H9 (cell line): ENCODE measurements at regions not wholly inside any gene's neighbourhood (a gene's known extent, or its start where the extent isn't known, plus 50 kb on each side); places are given as distances from the start of the nearest gene placed in this dataset.

Experiments
- DNase-seq: peaks from one replicate; pipeline ENCODE4 v3.0.0-alpha.2; 2017
- H2AFZ ChIP-seq: one replicate; pipeline ENCODE4 v1.6.1; 2013; ENCODE audit warnings: mild to moderate bottlenecking, low read length, control low read depth, moderate library complexity
- H2AK5ac ChIP-seq: 2 replicates; pipeline ENCODE4 v1.6.1; 2013; ENCODE audit warnings: low read length, control low read depth, mixed read lengths; ENCODE audit not compliant: insufficient read length
- H2BK120ac ChIP-seq: one replicate; pipeline ENCODE4 v1.6.1; 2013; ENCODE audit warnings: low read depth, mild to moderate bottlenecking, low read length, control low read depth, inconsistent platforms; ENCODE audit not compliant: poor library complexity, severe bottlenecking
- H2BK12ac ChIP-seq: 2 replicates; pipeline ENCODE4 v1.6.1; 2013; ENCODE audit warnings: low read length, control low read depth, mixed read lengths, low read depth; ENCODE audit not compliant: insufficient read length
- H2BK15ac ChIP-seq: 2 replicates; pipeline ENCODE4 v1.6.1; 2013; ENCODE audit warnings: low read depth, low read length, control low read depth
- H2BK20ac ChIP-seq: one replicate; pipeline ENCODE4 v1.6.1; 2013; ENCODE audit warnings: low read depth, mild to moderate bottlenecking, low read length, control low read depth, inconsistent platforms; ENCODE audit not compliant: poor library complexity, severe bottlenecking
- H2BK5ac ChIP-seq: 2 replicates; pipeline ENCODE4 v1.6.1; 2013; ENCODE audit warnings: low read length, control low read depth, mixed read lengths; ENCODE audit not compliant: insufficient read length
- H3K14ac ChIP-seq: 2 replicates; pipeline ENCODE4 v1.6.1; 2013; ENCODE audit warnings: low read length, control low read depth; ENCODE audit not compliant: insufficient read depth
- H3K18ac ChIP-seq: 2 replicates; pipeline ENCODE4 v1.6.1; 2013; ENCODE audit warnings: low read depth, mild to moderate bottlenecking, mixed read lengths, low read length, control low read depth; ENCODE audit not compliant: insufficient read length
- H3K23ac ChIP-seq: 2 replicates; pipeline ENCODE4 v1.6.1; 2013; ENCODE audit warnings: low read length, control low read depth, mixed read lengths, low read depth; ENCODE audit not compliant: insufficient read length
- H3K23me2 ChIP-seq: 2 replicates; pipeline ENCODE4 v1.6.1; 2013; ENCODE audit warnings: low read depth, mild to moderate bottlenecking, mixed read lengths, low read length, control low read depth; ENCODE audit not compliant: insufficient read length, poor library complexity, severe bottlenecking
- H3K27ac ChIP-seq: 2 replicates; pipeline ENCODE4 v1.5.1; 2013; ENCODE audit warnings: low read length, control low read depth, mixed read lengths, low read depth; ENCODE audit not compliant: insufficient read length
- H3K27me3 ChIP-seq: 2 replicates; pipeline ENCODE4 v1.6.1; 2013; ENCODE audit warnings: low read length, control low read depth, inconsistent platforms; ENCODE audit not compliant: insufficient read depth
- H3K4ac ChIP-seq: 2 replicates; pipeline ENCODE4 v1.6.1; 2013; ENCODE audit warnings: low read depth, mild to moderate bottlenecking, control low read depth, inconsistent platforms, low read length, moderate library complexity
- H3K4me1 ChIP-seq: 2 replicates; pipeline ENCODE4 v1.6.1; 2013; ENCODE audit warnings: low read length, control low read depth, inconsistent platforms; ENCODE audit not compliant: insufficient read depth
- H3K4me2 ChIP-seq: 2 replicates; pipeline ENCODE4 v1.6.1; 2013; ENCODE audit warnings: low read length, control low read depth, mixed read lengths; ENCODE audit not compliant: insufficient read length, insufficient read depth
- H3K56ac ChIP-seq: 2 replicates; pipeline ENCODE4 v1.6.1; 2013; ENCODE audit warnings: low read depth, mild to moderate bottlenecking, mixed read lengths, low read length, control low read depth; ENCODE audit not compliant: insufficient read length
- H3K79me1 ChIP-seq: 2 replicates; pipeline ENCODE4 v1.6.1; 2013; ENCODE audit warnings: low read depth, mild to moderate bottlenecking, moderate library complexity, low read length, control low read depth, inconsistent platforms; ENCODE audit not compliant: insufficient read depth, poor library complexity, severe bottlenecking
- H3K79me2 ChIP-seq: 2 replicates; pipeline ENCODE4 v1.6.1; 2013; ENCODE audit warnings: low read length, control low read depth, inconsistent platforms; ENCODE audit not compliant: insufficient read depth
- H3K9ac ChIP-seq: 2 replicates; pipeline ENCODE4 v1.6.1; 2013; ENCODE audit warnings: low read length, control low read depth, mixed read lengths; ENCODE audit not compliant: insufficient read length; ENCODE audit errors: extremely low read depth
- H3K9me3 ChIP-seq: one replicate; pipeline ENCODE4 v1.6.1; 2013; ENCODE audit warnings: low read depth, low read length, inconsistent platforms; ENCODE audit not compliant: control insufficient read depth
- H3T11ph ChIP-seq: one replicate; pipeline ENCODE4 v1.6.1; 2013; ENCODE audit warnings: mild to moderate bottlenecking, low read length, control low read depth, inconsistent platforms
- H4K20me1 ChIP-seq: one replicate; pipeline ENCODE4 v1.6.1; 2013; ENCODE audit not compliant: control insufficient read depth, insufficient read length, insufficient read depth
- H4K5ac ChIP-seq: 2 replicates; pipeline ENCODE4 v1.6.1; 2013; ENCODE audit warnings: low read depth, mild to moderate bottlenecking, mixed read lengths, low read length, control low read depth; ENCODE audit not compliant: insufficient read length
- H4K8ac ChIP-seq: replicated peaks from 2 replicates; pipeline ENCODE4 v1.6.1; 2013; ENCODE audit warnings: low read length, control low read depth, mixed read lengths, low read depth; ENCODE audit not compliant: insufficient read length
- H4K91ac ChIP-seq: 2 replicates; pipeline ENCODE4 v1.6.1; 2013; ENCODE audit warnings: low read depth, mild to moderate bottlenecking, moderate library complexity, mixed read lengths, low read length, control low read depth; ENCODE audit not compliant: insufficient read length
- H3K27ac Mint-ChIP-seq, 3 experiments: 2 replicates in 2 of 3; 3 replicates in 1 of 3; pipeline ENCODE4 v1.8.0; 2020 to 2021; ENCODE audit warnings: mixed read lengths in 3 of 3, mild to moderate bottlenecking in 1 of 3, moderate library complexity in 1 of 3
- H3K27me3 Mint-ChIP-seq: 2 replicates; pipeline ENCODE4 v1.8.0; 2021; ENCODE audit warnings: low read depth, mild to moderate bottlenecking, moderate library complexity, mixed read lengths
- H3K36me3 Mint-ChIP-seq, 3 experiments: 2 replicates in 2 of 3; 3 replicates in 1 of 3; pipeline ENCODE4 v1.8.0; 2020 to 2021; ENCODE audit warnings: low read depth in 3 of 3, mixed read lengths in 3 of 3; ENCODE audit not compliant: insufficient read depth in 1 of 3
- H3K4me1 Mint-ChIP-seq, 2 experiments: 2 replicates each; pipeline ENCODE4 v1.8.0; 2020; ENCODE audit warnings: mixed read lengths in 2 of 2
- H3K4me3 Mint-ChIP-seq, 2 experiments: 2 replicates in 1 of 2; 3 replicates in 1 of 2; pipeline ENCODE4 v1.8.0; 2020 to 2021; ENCODE audit warnings: mild to moderate bottlenecking in 2 of 2, mixed read lengths in 2 of 2, moderate library complexity in 1 of 2
- H3K9me3 Mint-ChIP-seq, 2 experiments: 2 replicates in 1 of 2; 3 replicates in 1 of 2; pipeline ENCODE4 v1.8.0; 2020; ENCODE audit warnings: mild to moderate bottlenecking in 2 of 2, mixed read lengths in 2 of 2, moderate library complexity in 1 of 2
- WGBS: extraction: QIAGEN DNeasy Blood & Tissue Kit; methylation state at CpG from one replicate; pipeline ENCODE4 v1.1.7; 2013; ENCODE audit warnings: missing lambda C conversion rate, low lambda C conversion rate, mixed read lengths; ENCODE audit not compliant: insufficient read length; ENCODE audit errors: extremely low coverage; 5-methylcytosine and 5-hydroxymethylcytosine counted together
- TF ChIP-seq, protein P1 (sequence below): fragments of 200-600 bp; sonication (generic); conservative IDR thresholded peaks from 3 replicates; pipeline ENCODE4 v1.8.0; 2021; ENCODE audit warnings: antibody characterized with exemption, mild to moderate bottlenecking

DNA sequence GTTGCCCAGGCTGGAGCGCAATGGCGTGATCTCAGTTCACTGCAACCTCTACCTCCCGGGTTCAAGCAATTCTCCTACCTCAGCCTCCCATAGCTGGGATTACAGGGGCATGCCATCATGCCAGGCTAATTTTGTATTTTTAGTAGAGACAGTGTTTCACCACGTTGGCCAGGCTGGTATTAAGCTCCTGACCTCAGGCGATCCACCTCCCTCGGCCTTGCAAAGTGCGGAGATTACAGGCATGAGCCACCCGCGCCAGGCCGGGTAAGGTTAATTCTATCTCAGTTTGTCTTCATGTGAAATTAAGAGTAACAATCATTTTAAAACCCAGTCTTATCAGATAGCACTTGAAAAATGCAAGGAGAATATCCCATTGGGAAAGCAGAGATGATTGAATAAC is 1681.7 kb upstream of the DDX18 start:
- Histone ChIP-seq H3K9ac (no peak overlapping the region), H3T11ph (no peak overlapping the region), H3K9me3 (no peaks in the 10 kb centered on the region), H2BK5ac (no peak overlapping the region), H3K27me3 (peaks cover 3% of the 10 kb centered on the region; the same call in 1 of the 2 replicates), H4K5ac (no peak overlapping the region), H3K79me2 (no peaks in the 10 kb centered on the region), H3K4me1 (no peaks in the 10 kb centered on the region), H2AFZ (no peak overlapping the region), H2BK15ac (no peak overlapping the region), H3K79me1 (no peaks in the 10 kb centered on the region), H4K20me1 (no peaks in the 10 kb centered on the region), H3K27ac (no peak overlapping the region), H3K23me2 (no peaks in the 10 kb centered on the region), H2BK20ac (no peak overlapping the region), H2BK120ac (no peak overlapping the region), H3K4me2 (no peak overlapping the region), H3K56ac (no peak overlapping the region), H2BK12ac (no peak overlapping the region), H3K14ac (no peak overlapping the region), H4K8ac (no peak overlapping the region), H3K18ac (no peak overlapping the region), H4K91ac (no peak overlapping the region), H2AK5ac (no peak overlapping the region), H3K4ac (no peak overlapping the region), H3K23ac (no peak overlapping the region)
- TF ChIP-seq, protein P1, sequence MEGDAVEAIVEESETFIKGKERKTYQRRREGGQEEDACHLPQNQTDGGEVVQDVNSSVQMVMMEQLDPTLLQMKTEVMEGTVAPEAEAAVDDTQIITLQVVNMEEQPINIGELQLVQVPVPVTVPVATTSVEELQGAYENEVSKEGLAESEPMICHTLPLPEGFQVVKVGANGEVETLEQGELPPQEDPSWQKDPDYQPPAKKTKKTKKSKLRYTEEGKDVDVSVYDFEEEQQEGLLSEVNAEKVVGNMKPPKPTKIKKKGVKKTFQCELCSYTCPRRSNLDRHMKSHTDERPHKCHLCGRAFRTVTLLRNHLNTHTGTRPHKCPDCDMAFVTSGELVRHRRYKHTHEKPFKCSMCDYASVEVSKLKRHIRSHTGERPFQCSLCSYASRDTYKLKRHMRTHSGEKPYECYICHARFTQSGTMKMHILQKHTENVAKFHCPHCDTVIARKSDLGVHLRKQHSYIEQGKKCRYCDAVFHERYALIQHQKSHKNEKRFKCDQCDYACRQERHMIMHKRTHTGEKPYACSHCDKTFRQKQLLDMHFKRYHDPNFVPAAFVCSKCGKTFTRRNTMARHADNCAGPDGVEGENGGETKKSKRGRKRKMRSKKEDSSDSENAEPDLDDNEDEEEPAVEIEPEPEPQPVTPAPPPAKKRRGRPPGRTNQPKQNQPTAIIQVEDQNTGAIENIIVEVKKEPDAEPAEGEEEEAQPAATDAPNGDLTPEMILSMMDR, result no peak
- no peaks in the 10 kb centered on the region for H3K4me1 Mint-ChIP-seq
- no peak overlapping the region for H3K4me3 Mint-ChIP-seq
- no peak overlapping the region for H3K27ac Mint-ChIP-seq
- H3K9me3 Mint-ChIP-seq, result no peaks in the 10 kb centered on the region
- H3K27me3 Mint-ChIP-seq, result peaks cover 57% of the 10 kb centered on the region
- WGBS, result no CpG with 5 or more reads among the region's 10 CpGs
- DNase-seq, result no peak
- no peaks in the 10 kb centered on the region for H3K36me3 Mint-ChIP-seq
